Fibroblast of skin of left biceps (primary cell): ENCODE measurements at regions not wholly inside any gene's neighbourhood (a gene's known extent, or its start where the extent isn't known, plus 50 kb on each side); places are given as distances from the start of the nearest gene placed in this dataset.

Source experiments
- DNase-seq, 2 experiments: peaks; one replicate each; pipeline ENCODE4 v3.0.0-alpha.2; 2013; ENCODE audit warnings: low read depth in 2 of 2

DNA sequence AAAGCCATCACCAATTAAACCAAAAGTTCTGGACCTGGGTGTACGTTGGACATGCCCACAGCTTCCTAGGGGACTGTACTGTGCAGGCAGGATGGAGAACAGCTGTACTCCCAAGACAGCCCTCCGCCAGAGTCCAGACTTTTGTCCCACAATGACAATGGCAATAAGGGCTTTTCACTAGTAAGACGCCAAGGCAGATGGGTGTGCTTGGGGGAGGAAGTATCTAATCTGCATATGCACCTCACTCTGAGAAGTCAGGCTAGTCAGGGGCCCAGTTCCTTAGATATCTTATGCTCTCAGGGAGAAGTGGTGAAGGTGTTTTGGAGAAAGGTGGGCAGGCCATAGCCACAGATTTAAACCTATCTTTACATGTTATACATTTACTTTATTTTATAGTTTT, 85.1 kb upstream of the USP47 start:
- DNase-seq: no peak

DNA sequence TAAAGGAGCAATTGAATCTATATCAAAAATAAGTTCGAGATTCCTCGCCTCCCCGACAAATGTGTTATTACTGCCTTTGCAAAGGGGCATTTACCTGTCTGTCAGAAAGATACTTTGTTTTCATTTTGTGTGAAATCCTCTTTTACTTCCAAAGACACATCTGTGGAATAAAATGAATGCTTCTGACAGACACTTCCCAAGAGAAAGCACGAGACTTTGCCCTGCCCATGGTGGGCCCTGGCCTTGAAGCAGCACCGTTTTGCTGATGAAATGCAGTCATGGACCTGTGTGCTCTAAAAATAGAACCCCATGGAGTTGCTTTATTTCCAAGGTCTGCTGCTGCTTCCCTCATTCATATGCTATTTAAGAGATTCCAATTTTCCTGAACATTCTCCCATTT, 85.9 kb upstream of the USP47 start:
- no peak for DNase-seq

DNA sequence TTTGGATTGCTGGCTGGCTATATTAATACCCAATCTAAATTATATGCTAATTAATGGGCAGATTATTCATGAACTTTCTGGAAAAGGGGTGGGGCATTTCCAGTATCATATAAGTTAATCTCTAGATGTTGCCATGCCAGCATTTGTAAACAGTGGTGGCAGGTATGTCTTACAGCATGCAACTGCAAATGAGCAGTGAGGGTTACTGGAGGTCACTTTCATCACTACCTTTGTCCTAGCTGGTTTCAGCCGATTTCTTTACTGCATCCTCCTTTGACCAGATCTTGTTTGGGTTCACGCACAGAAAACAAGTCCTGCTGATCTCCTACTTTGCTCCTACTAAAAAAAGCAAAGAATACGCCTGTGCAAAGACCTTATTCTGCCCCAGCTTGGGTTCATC, 89.1 kb upstream of the USP47 start:
- DNase-seq: no peak

DNA sequence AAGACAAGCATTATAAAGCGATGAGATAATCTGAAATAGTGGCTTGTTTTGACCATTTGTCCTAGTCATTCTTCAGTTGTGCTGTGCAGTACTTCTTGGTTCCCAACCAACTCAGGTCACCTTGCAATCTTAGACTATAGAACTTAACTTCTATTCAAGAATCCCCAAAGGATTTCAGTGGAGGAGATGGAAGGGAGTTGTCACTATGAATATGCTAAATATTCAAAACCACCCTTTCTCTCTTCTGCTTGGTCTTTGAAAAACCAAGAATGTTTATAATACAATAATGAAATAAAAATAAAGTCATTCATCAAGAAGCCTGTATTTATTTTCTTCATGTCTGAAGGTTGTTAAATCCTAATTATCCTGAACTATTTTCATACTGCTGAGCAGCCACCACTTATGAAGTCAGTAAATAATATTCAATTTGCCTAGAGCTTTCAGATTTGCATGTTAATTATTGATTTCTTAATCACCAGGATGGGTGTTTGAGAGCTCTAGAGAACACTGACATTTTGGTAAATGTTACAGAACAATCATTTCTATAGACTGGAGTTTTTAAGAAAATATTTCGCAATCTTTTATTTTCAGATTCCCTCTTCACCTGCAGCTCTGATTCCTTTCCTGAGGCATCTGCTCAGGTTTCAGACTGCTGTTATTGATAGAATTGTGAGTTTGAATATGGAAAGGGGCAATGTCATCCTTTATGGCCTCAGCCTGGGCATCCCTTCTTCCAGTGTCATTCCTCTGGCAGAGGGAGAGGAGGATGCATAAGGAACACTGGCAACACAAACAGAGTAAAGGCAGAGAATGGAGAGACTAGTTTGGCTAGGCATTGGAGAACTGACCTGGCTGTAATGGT, 91.5 kb upstream of the USP47 start:
- no peak for DNase-seq

DNA sequence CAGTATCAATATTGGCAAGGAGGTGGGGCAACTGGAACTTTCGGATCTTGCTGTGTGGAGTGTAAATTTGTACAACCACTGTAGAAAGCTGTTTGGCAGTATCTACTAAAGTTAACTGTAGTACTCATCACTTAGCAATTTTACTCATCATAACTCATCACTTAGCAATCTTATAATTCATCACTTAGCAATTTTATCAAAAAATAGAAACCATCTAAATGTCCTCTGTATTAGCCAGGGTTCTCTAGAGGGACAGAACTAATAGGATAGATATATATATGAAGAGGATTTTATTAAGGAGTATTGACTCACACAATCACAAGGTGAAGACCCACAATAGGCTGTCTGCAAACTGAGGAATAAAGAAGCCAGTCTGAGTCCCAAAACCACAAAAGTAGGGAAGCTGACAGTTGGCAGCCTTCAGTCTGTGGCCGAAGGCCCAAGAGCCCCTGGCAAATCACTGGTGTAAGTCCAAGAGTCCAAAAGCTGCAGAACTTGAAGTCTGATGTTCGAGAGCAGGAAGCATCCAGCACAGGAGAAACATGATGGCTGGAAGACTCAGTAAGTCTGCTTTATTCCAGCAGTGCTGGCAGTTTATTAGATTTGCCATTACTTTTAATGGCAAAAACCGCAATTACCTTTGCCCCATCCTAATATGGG, 92.9 kb upstream of the USP47 start:
- peak in 1 of 2 experiments; percentile 2 for DNase-seq

DNA sequence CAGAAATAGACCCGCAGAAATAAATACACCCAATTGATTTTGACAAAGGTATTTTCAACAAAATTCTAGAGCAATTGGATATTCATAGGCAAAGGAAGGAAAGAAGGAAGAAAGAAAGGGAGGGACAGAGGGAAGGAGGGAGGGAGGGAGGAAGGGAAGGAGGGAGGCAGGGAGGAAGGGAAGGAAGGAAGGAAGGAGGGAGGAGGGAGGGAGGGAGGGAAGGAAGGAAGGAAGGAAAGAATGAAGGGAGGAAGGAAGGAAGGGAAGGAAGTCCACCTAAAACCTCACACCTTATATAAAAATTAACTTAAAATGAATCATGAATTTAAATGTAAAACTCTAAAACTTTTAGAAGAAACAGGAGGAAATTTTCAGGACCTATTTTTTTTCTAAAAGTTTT, 94.2 kb upstream of the USP47 start:
- no peak for DNase-seq

DNA sequence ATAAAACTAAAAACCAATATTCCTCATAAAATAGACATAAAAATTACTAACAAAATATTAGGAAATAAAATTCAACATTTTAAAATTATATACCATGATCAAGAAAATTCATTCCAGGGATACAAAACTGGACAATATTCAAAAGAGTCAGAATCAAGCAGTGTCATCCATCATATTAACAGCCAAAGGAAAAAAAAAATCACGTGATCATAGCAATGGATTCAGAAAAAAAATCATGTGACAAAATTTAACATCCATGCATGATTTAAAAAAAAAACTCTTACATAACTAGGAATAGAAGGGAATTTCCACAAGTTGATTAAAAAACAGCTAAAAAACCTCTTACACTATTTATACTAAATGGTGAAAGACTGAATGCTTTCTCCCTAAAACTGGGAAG, 95.3 kb upstream of the USP47 start:
- no peak for DNase-seq

DNA sequence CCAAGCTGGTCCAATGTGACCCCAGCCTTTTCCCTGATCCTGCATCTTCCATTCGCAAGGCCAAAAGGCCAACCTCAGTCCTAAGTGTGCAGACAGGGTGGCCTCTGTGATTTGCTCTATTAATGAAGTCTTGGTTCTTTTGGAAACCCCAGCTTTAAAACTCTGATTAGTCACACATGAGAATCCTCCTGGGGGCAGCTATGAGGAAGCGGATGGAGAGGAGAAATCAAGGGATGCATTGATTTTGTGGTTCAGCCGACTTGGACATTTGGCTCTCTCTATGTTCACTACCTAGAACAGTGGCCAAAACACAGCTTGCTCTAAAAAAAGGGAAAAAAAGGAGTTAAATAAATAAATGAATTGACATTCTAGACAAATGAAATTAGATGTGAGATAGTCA, 98.6 kb upstream of the USP47 start:
- no peak for DNase-seq

DNA sequence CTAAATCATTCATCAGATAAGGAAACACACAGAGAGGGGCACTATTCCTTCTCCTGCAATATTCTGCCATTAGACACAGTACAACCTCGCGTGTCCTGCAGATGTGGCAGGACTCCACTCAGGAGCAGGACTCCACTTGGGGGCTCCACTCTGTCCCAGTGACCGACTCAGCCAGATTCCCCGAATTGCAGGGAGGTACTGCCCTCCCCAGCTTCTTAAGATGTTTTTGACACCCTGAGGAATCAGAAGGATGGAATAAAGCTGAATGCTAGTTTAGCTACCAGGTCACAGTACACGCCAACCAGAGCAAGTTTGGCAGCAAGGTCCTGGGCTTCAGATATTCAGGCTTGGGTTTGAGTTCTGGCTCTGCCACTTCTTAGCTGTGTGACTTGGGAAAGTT, 99.3 kb upstream of the USP47 start:
- DNase-seq: no peak

DNA sequence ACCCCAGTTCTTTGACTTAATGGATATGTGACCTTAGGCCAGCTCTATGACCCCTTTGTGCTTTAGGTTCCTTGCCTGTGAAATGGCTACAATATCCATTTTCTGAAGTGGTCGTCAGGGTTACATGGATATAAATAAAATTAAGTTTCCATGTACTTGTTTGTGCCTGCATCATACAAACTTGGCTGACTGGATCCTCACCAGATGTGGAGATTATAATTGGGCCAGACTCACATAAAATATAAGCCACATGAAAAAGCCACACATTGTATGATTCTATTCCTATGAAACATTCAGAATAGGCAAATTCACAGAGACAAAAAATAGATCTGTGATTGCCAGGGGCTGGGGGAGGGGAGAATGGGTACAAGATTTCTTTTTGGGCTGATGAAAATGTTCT, 100.9 kb upstream of the USP47 start:
- no peak for DNase-seq

DNA sequence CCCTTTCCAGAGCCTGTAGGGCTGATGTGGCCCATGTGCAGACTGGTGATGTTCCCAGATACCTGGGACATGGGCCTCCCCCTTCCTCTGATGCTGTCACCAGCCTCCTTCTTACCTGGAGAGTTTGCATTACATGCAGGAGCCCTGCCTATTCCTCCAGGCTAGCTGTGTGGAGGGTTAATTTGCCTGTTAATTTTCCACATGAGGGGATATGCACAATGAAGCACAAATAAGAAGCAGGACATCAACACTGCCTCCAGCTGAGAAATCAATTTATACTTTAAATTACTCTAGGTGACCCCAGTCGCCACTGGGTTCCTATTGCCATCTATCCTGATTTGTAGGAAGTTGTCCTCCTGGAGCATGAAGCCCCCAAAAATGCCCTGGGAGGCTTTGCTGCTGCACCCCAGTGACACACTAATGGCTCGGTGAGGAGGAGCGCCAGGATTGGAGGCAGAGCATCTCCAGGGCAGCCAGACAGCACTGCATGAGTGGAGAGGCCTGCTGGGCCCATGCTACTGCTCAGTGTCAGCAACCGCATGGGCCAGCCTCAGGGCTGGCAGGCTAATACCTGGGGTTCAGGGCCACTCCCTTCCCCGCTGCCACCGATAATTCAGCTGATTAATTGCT, 101.6 kb upstream of the USP47 start:
- DNase-seq: no peak

DNA sequence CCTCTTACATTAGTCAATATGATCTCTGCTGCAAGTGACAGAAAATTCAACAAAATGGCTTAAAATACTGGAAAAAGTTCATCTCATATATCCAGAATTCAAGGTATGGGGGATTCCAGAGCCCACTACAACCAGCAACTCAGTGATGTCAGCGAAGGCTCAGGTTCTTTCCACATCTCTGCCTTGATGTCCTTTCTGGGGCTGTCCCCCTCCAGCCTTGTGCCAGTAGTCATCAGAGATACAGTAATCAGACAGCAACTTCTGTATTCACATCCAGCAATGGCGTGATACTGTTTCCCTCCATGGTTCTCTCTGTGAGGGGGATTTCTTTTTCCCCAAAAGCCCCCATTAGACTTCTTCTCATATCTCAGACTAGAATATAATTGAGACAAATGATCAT, 103.4 kb upstream of the USP47 start:
- no peak for DNase-seq

DNA sequence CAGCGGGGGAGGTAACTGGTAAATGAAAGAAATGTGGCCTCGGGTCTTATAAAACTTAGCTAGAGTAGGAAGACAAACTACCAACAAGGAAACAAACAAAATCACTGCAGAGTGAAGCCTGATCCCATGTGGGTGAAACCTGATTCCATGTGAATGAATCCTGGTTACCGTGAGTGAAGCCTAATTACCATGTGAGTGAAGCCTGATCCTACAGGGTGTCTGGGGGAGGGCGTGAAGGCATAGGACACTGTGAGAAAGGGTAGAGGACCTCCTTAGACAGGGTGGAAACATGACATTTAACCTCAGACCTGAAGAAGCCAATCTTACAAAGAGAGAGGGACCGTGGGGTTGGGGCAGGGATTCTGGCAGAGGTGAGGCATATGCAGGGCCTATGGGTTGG, 106.2 kb upstream of the USP47 start:
- no peak for DNase-seq

DNA sequence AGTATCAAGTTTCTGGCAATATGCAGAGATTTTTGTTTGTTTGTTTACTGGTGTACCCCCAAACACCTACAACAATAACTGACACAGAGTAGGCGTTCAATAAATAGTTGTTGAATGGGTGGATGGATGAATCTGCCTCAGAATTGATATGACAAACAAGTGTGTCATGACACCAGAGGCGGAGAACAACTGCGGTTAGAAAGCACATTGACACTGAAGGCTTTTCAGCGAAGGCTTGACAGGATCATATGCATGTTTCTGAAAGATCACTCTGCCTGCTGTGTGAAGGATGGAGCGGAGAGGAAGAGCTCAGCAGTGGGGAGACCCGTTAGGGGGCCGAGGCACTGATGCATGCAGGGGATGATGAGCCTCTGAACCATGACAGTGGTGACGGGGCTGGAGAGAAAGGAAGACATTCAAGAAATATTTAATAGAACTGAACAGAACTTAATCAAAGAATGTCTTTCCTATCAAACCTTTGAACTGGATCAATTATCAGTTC, 108.5 kb upstream of the USP47 start:
- DNase-seq: no peak

DNA sequence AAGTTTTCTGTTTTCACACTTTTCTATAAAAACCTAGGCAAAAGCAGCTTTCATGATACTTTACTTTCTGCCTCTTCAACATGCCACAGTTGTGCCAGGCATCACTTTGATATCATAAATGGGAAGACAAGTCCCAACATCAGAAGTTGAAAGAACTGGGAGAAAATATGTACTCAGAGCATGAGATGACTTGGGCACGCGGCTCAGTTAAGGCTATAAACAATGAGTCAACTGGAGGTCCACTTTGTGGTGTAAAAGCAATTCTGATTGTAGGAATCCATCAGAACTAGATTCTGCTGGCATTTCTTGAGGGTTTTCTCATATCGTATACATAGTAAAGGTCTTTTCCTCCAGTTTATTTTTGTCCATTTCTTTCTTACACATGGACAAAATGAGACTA, 109.7 kb upstream of the USP47 start:
- no peak for DNase-seq

DNA sequence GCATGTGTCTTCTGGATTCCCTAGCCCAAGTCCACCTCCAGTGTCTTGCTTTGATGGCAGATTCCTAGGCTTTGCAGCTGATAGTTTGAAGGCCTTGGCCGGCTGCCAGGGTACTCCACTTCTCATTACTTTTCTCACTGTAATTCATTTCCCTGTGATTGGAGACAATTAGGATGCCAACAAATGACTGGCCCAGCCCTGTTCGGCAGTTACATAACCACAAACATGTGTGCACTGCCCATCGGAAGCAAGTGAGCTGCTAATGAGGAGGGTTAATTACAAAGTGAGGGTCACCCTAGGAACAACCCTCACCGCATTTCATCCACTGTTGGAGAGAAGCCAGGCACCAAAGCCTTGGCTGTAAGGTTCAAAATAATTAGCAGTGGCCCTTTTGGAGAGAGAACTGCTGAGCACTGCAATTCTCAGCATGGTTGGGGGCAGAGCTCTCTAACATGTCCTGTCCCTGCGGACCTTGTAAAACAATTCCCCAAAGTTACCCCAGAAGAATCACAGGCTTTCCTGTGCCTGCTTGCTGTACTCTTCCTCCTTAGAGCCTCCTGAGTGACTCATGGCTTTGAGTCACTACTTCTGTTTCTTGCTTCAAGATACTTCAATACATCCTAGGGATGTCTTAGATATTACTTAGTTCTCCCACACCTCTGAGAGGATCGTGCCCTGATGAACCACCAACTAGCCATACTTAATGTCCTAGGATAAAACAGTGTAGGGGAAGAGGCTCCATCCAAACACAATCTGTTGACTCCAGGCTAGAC, 109.7 kb upstream of the GALNT18 start:
- DNase-seq: peak; percentile 6 to 9

DNA sequence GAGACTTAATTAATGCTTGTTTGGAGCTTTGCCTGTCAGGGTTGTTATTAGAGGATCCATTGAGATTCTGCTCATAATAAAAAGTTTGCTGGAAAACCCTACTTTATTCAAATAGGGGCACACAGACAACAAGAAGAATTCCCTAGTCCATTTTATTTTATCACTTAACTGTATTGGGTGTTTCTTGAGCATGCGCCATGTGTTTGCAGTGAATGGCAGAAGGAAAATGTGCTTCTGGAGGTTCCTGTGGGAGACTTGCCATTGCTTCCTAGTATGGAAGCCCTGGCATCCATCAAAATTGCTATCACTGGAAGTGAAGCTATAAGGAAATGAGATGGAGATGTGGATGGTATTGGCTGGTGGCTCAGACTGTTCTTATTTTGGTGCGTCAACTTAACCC, 106.6 kb upstream of the GALNT18 start:
- DNase-seq: no peak

DNA sequence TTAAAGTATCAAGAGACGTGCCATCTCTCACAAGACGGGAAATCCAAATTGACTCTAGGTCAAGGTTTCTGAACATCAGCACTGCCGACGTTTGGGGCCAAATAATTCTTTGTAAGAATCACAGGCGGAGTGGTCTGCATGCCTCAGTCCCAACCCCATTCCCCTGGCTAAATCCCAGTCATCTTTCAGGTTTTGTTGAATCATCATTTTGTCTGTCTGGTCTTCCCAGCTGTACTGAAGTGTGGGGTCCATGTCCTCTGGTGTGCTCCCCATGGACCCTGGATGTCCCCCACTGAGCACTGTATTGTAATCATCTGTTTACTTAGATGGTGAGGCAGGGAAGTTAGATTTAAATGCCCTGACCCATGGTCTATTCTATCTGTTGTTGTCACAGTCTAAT, 103.6 kb upstream of the GALNT18 start:
- DNase-seq: no peak

DNA sequence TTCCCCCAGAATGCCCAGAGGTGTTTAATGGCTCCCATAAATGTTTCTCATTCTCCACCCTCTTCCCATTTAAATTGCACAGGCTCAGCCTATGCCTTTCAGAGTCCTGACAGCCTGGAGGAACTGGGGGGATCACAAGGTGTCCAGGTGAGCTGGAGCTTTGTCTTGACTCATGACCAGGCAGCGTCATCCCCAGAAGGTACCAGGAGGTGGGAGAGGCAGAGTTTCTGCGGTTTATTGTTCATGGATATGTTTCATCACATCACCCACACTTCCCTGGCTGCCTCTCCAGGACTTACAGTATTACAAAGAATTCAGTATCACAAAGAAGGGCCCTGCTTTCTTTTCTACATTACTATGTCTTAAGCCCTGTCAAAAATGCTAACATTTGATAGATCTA, 103.2 kb upstream of the GALNT18 start:
- no peak for DNase-seq

DNA sequence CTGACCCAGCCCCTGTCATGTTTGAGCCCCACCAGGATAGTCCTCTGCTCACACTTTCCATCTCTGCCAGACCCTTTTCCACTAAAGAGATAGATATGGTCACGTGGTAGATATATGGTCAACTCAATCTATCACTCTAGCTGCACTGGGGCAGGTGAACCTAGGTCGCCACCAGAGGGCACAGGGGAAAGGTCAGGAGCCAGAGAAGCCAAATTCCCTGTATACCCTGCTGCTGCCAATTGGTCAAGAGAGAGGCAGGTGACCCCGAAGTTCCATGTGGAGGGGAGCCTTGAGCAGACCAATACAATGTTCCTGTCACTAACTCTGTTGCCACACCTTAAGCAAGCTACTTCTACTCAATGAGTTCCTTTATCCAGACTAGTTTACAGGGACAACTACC, 101.1 kb upstream of the GALNT18 start:
- DNase-seq: no peak

DNA sequence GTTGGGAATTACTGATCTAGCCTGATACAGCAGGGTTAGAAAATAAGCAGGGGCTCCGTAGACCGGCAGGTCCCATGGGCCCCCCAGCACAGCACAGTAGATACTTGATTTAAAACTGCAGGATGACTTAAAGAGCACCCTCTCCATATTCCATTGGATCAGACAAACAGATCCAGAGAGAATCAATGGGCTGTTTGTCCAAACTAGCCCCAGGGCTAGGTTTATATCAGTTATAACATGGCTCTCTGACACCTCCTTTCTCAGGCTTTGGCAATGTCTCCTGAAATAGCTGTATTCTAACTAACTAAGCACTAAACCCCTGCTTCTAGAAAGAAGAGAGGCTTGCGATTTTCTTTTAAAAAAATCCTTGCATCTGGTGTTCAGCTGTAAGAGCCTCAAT, 100.4 kb upstream of the GALNT18 start:
- DNase-seq: no peak

DNA sequence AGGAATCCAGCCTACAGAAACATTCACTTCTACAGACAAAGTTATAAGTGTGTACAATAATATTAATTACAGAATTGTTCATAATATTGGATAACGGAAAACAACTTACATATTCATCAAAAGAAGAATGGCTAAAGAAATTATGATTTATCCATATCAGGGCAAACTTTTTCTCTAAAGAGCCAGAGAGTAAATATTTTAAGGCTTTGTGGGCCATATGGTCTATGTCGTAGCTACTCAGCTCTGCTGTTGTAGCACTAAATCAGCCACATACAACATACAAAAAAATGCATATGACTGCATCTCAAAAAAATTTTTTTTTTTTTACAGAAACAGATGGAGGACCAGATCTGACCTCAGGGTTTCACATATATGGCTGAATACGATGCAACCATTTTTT, 96.7 kb upstream of the GALNT18 start:
- DNase-seq: no peak
